Loucy (cell line): ENCODE measurements at regions not wholly inside any gene's neighbourhood (a gene's known extent, or its start where the extent isn't known, plus 50 kb on each side); places are given as distances from the start of the nearest gene placed in this dataset.

Experiments used
- CTCF ChIP-seq: fragments of 200-600 bp; sonication (generic); conservative IDR thresholded peaks from 2 replicates; pipeline ENCODE4 v1.5.1; 2014; ENCODE audit warnings: mild to moderate bottlenecking, antibody characterized with exemption, low read length
- EZH2phosphoT487 ChIP-seq: fragments of 200-600 bp; IDR thresholded peaks from 2 replicates; pipeline ENCODE4 v1.6.1; 2018; ENCODE audit warnings: antibody characterized with exemption, mild to moderate bottlenecking, moderate library complexity, borderline replicate concordance

GRCh38 chr16:11447836-11448235, 102.6 kb downstream of the RMI2 start:
- no peak for TF ChIP-seq CTCF
- no peak for TF ChIP-seq EZH2phosphoT487
